ENCODE measurements at regions not wholly inside any gene's neighbourhood (a gene's known extent, or its start where the extent isn't known, plus 50 kb on each side); places are given as distances from the start of the nearest gene placed in this dataset.

GRCh38 chr3:69458803-69459365 lies 73.0 kb upstream of the FRMD4B start:
- no peak for DNase-seq
- Histone ChIP-seq H3K9me3 (no peaks in the 10 kb centered on the region), H3K4me3 (ENCODE audit: low read depth in 2 of 2, low read length in 1 of 2) (no peak overlapping the region), H3K4me2 (no peak overlapping the region), H3K4me1 (ENCODE audit: control insufficient read depth in 1 of 2, insufficient read depth in 2 of 2, low read depth in 1 of 2, low read length in 1 of 2) (peaks cover 0 to 17% of the 10 kb centered on the region in 2 experiments; a peak in 1 of 4 replicates), H3K9me2 (no peaks in the 10 kb centered on the region), H4K20me1 (ENCODE audit: insufficient read depth) (no peaks in the 10 kb centered on the region), H2AFZ (ENCODE audit: low read depth) (no peak overlapping the region), H3F3A (replicated peaks; ENCODE audit: insufficient read depth) (no peaks in the 10 kb centered on the region), H3K36me3 (replicated peaks in 1 of 2; ENCODE audit: control insufficient read depth in 1 of 2, insufficient read depth in 2 of 2, low read length in 1 of 2) (no peaks in the 10 kb centered on the region), H3K27ac (ENCODE audit: low read depth in 2 of 2, low read length in 1 of 2) (no peak overlapping the region), H3K27me3 (ENCODE audit: insufficient read depth) (no peaks in the 10 kb centered on the region), H3K9ac (no peak overlapping the region), H3K79me2 (ENCODE audit: insufficient read depth) (no peaks in the 10 kb centered on the region)
- ChIA-PET POLR2A (no interaction called here), CTCF (interaction anchor here (1.0 kb wide), 1 partner anchor 153 kb away, joined by 4 read pairs; no protein-coding TSS in a partner anchor)
- 36% methylated on average over 2 of the region's 2 CpGs for WGBS (ENCODE audit: low lambda C conversion rate)
- TF ChIP-seq IRF3 (IDR thresholded peaks at IDR 0.05; ENCODE audit: low read depth, low read length) (no peak), TCF12 (IDR thresholded peaks at IDR 0.05) (no peak), FOSL2 (IDR thresholded peaks at IDR 0.05; ENCODE audit: borderline replicate concordance, low read depth) (no peak), RFX5 (IDR thresholded peaks at IDR 0.05; ENCODE audit: low read length) (no peak), JUND (IDR thresholded peaks at IDR 0.05) (no peak), TAF1 (IDR thresholded peaks at IDR 0.05; ENCODE audit: borderline replicate concordance, low read depth, low read length) (no peak), FOXM1 (IDR thresholded peaks at IDR 0.05; ENCODE audit: low read depth) (no peak), TEAD4 (IDR thresholded peaks at IDR 0.05; ENCODE audit: borderline replicate concordance, insufficient read depth) (no peak), GATA2 (CRISPR knock-in tag; IDR thresholded peaks at IDR 0.05) (no peak), ZBTB33 (IDR thresholded peaks at IDR 0.05; ENCODE audit: borderline replicate concordance, low read depth) (no peak)

GRCh38 chr3:69456631-69457030 lies 70.7 kb upstream of the FRMD4B start:
- 68% methylated on average over 4 of the region's 4 CpGs for WGBS (ENCODE audit: low lambda C conversion rate)
- no peak overlapping the region for H3K4me2 ChIP-seq
- peaks cover 0 to 37% of the 10 kb centered on the region in 2 experiments; a peak in 2 of 4 replicates for H3K4me1 ChIP-seq (ENCODE audit: control insufficient read depth in 1 of 2, insufficient read depth in 2 of 2, low read depth in 1 of 2, low read length in 1 of 2)
- H3K79me2 ChIP-seq (ENCODE audit: insufficient read depth) = no peaks in the 10 kb centered on the region
- H3K9ac ChIP-seq = no peak overlapping the region
- no peak overlapping the region for H3K4me3 ChIP-seq (ENCODE audit: low read depth in 2 of 2, low read length in 1 of 2)
- H3K36me3 ChIP-seq (replicated peaks in 1 of 2; ENCODE audit: control insufficient read depth in 1 of 2, insufficient read depth in 2 of 2, low read length in 1 of 2) = no peaks in the 10 kb centered on the region
- CTCF ChIA-PET = interaction anchor here (1.1 to 1.3 kb wide), 2 partner anchors 31 to 209 kb away, joined by 3 read pairs; no protein-coding TSS in a partner anchor
- TF ChIP-seq TCF12 (IDR thresholded peaks at IDR 0.05) (no peak), RAD21 (IDR thresholded peaks at IDR 0.05; ENCODE audit: low read length) (0 out of 2 replicates have a peak, but pooled peaks have one; percentile 7)
- DNase-seq = no peak
- H2AFZ ChIP-seq (ENCODE audit: low read depth) = no peak overlapping the region
- H3K9me2 ChIP-seq = no peaks in the 10 kb centered on the region
- POLR2A ChIA-PET = no interaction called here
- no peaks in the 10 kb centered on the region for H3K9me3 ChIP-seq
- H3F3A ChIP-seq (replicated peaks; ENCODE audit: insufficient read depth) = no peaks in the 10 kb centered on the region
- no peaks in the 10 kb centered on the region for H4K20me1 ChIP-seq (ENCODE audit: insufficient read depth)
- H3K27me3 ChIP-seq (ENCODE audit: insufficient read depth) = no peaks in the 10 kb centered on the region
- no peak overlapping the region for H3K27ac ChIP-seq (ENCODE audit: low read depth in 2 of 2, low read length in 1 of 2)

Data from SK-N-SH (cell line).